NCI-H187 (cell line): ENCODE measurements at regions not wholly inside any gene's neighbourhood (a gene's known extent, or its start where the extent isn't known, plus 50 kb on each side); places are given as distances from the start of the nearest gene placed in this dataset.
"Not testable (repeated sequence)": the region's sequence is repeated elsewhere in the genome, so short reads cannot be mapped to it uniquely, and the experiment has no call there.

Source experiments
- DNase-seq, 2 experiments: peaks; one replicate each; lab custom pipeline; 2025; lab: John Stamatoyannopoulos, UW

- no peak for DNase-seq
These were observed 131.7 kb downstream of the PXDC1 start for GRCh38 chr6:3619800-3620199.

GRCh38 chr6:3619201-3619600, 132.3 kb downstream of the PXDC1 start:
- no peak for DNase-seq

- no peak for DNase-seq
These were observed 132.9 kb downstream of the PXDC1 start for GRCh38 chr6:3618642-3619041.

GRCh38 chr6:3617681-3618311, 133.7 kb downstream of the PXDC1 start:
- no peak for DNase-seq

GRCh38 chr6:3617192-3617631, 134.3 kb downstream of the PXDC1 start:
- no peak for DNase-seq

- DNase-seq = no peak
These were observed 134.8 kb downstream of the PXDC1 start for GRCh38 chr6:3616565-3617176.

GRCh38 chr6:3615391-3616380, 135.8 kb downstream of the PXDC1 start:
- no peak for DNase-seq

GRCh38 chr6:3614918-3615317, 136.6 kb downstream of the PXDC1 start:
- DNase-seq = no peak

GRCh38 chr6:3613565-3613964, 137.9 kb downstream of the PXDC1 start:
- DNase-seq = not testable (repeated sequence)

GRCh38 chr6:3612341-3613041, 139.0 kb downstream of the PXDC1 start:
- peak; percentile 60 to 66 for DNase-seq

- no peak for DNase-seq
These were observed 140.6 kb downstream of the PXDC1 start for GRCh38 chr6:3610921-3611320.

GRCh38 chr6:3610206-3610605, 141.3 kb downstream of the PXDC1 start:
- DNase-seq = no peak

GRCh38 chr6:3609388-3609787, 142.1 kb downstream of the PXDC1 start:
- DNase-seq = no peak

- no peak for DNase-seq
These were observed 143.4 kb downstream of the PXDC1 start for GRCh38 chr6:3608159-3608558.

- DNase-seq = no peak
These were observed 143.9 kb downstream of the PXDC1 start for GRCh38 chr6:3607599-3607998.

GRCh38 chr6:3607171-3607570, 144.3 kb downstream of the PXDC1 start:
- no peak for DNase-seq

GRCh38 chr6:3603340-3604130, 146.7 kb upstream of the SLC22A23 start:
- no peak for DNase-seq

- no peak for DNase-seq
These were observed 144.7 kb upstream of the SLC22A23 start for GRCh38 chr6:3601570-3601969.

- DNase-seq = no peak
These were observed 140.7 kb upstream of the SLC22A23 start for GRCh38 chr6:3597500-3598064.

GRCh38 chr6:3596766-3597165, 139.9 kb upstream of the SLC22A23 start:
- DNase-seq = no peak

- DNase-seq = no peak
These were observed 137.4 kb upstream of the SLC22A23 start for GRCh38 chr6:3594201-3594600.
